ENCODE measurements at regions not wholly inside any gene's neighbourhood (a gene's known extent, or its start where the extent isn't known, plus 50 kb on each side); places are given as distances from the start of the nearest gene placed in this dataset.

GRCh38 chr7:15836041-15836440 lies 149.6 kb upstream of the MEOX2 start:
- H3K9me3 Mint-ChIP-seq: no peaks in the 10 kb centered on the region
- DNase-seq: peak; percentile 36
- H3K36me3 Mint-ChIP-seq (ENCODE audit: low read depth): no peaks in the 10 kb centered on the region
- H3K27ac Mint-ChIP-seq: no peak overlapping the region
- H3K4me1 Mint-ChIP-seq (ENCODE audit: low read depth): peaks cover 38% of the 10 kb centered on the region
- H3K4me3 Mint-ChIP-seq: no peak overlapping the region
- no peaks in the 10 kb centered on the region for H3K27me3 Mint-ChIP-seq (ENCODE audit: insufficient read depth)
- TF ChIP-seq CTCF (IDR thresholded peaks at IDR 0.05): no peak

GRCh38 chr7:15834446-15834845 lies 148.0 kb upstream of the MEOX2 start:
- no peaks in the 10 kb centered on the region for H3K36me3 Mint-ChIP-seq (ENCODE audit: low read depth)
- no peak overlapping the region for H3K27ac Mint-ChIP-seq
- no peak overlapping the region for H3K4me3 Mint-ChIP-seq
- no peak for TF ChIP-seq CTCF (IDR thresholded peaks at IDR 0.05)
- no peak for DNase-seq
- no peaks in the 10 kb centered on the region for H3K27me3 Mint-ChIP-seq (ENCODE audit: insufficient read depth)
- no peaks in the 10 kb centered on the region for H3K9me3 Mint-ChIP-seq
- peaks cover 33% of the 10 kb centered on the region for H3K4me1 Mint-ChIP-seq (ENCODE audit: low read depth)

GRCh38 chr7:15832996-15833395 lies 146.5 kb upstream of the MEOX2 start:
- TF ChIP-seq CTCF (IDR thresholded peaks at IDR 0.05): no peak
- H3K27me3 Mint-ChIP-seq (ENCODE audit: insufficient read depth): no peaks in the 10 kb centered on the region
- H3K36me3 Mint-ChIP-seq (ENCODE audit: low read depth): no peaks in the 10 kb centered on the region
- peaks cover 26% of the 10 kb centered on the region for H3K4me1 Mint-ChIP-seq (ENCODE audit: low read depth)
- no peak overlapping the region for H3K27ac Mint-ChIP-seq
- no peaks in the 10 kb centered on the region for H3K9me3 Mint-ChIP-seq
- DNase-seq: no peak
- no peak overlapping the region for H3K4me3 Mint-ChIP-seq

- Mint-ChIP-seq H3K4me1 (ENCODE audit: low read depth) (peaks cover 14% of the 10 kb centered on the region), H3K27ac (no peak overlapping the region), H3K27me3 (ENCODE audit: insufficient read depth) (no peaks in the 10 kb centered on the region), H3K4me3 (no peak overlapping the region), H3K9me3 (no peaks in the 10 kb centered on the region), H3K36me3 (ENCODE audit: low read depth) (no peaks in the 10 kb centered on the region)
- no peak for DNase-seq
- no peak for TF ChIP-seq CTCF (IDR thresholded peaks at IDR 0.05)
Observed at GRCh38 chr7:15831606-15832005, 145.1 kb upstream of the MEOX2 start.

GRCh38 chr7:15829691-15830090 lies 143.2 kb upstream of the MEOX2 start:
- no peak overlapping the region for H3K4me3 Mint-ChIP-seq
- H3K27ac Mint-ChIP-seq: no peak overlapping the region
- H3K9me3 Mint-ChIP-seq: no peaks in the 10 kb centered on the region
- peaks cover 5% of the 10 kb centered on the region; the same call in 1 of the 2 replicates for H3K4me1 Mint-ChIP-seq (ENCODE audit: low read depth)
- no peaks in the 10 kb centered on the region for H3K36me3 Mint-ChIP-seq (ENCODE audit: low read depth)
- no peak for TF ChIP-seq CTCF (IDR thresholded peaks at IDR 0.05)
- H3K27me3 Mint-ChIP-seq (ENCODE audit: insufficient read depth): no peaks in the 10 kb centered on the region
- no peak for DNase-seq

GRCh38 chr7:15828881-15829280 lies 142.4 kb upstream of the MEOX2 start:
- Mint-ChIP-seq H3K4me1 (ENCODE audit: low read depth) (peaks cover 5% of the 10 kb centered on the region; the same call in 1 of the 2 replicates), H3K9me3 (no peaks in the 10 kb centered on the region), H3K36me3 (ENCODE audit: low read depth) (no peaks in the 10 kb centered on the region), H3K4me3 (no peak overlapping the region), H3K27ac (no peak overlapping the region), H3K27me3 (ENCODE audit: insufficient read depth) (no peaks in the 10 kb centered on the region)
- TF ChIP-seq CTCF (IDR thresholded peaks at IDR 0.05): no peak
- no peak for DNase-seq

All from HFFc6 (cell line).